GM12878 (cell line): ENCODE measurements at regions not wholly inside any gene's neighbourhood (a gene's known extent, or its start where the extent isn't known, plus 50 kb on each side); places are given as distances from the start of the nearest gene placed in this dataset.

ENCODE experiments used
- ATAC-seq: fragments of 200-7000 bp; cut with Tn5 transposase; 3 replicates; pipeline ENCODE4 v1.9.1; 2020; ENCODE audit warnings: mild to moderate bottlenecking, moderate library complexity
- BruUV-seq: library from RNA; stranded (reverse); fragments of 400-500 nt; replicated peaks from 2 replicates; lab custom pipeline; 2021; lab: Mats Ljungman, UMichigan
- CTCF ChIA-PET: fragments of 300-600 bp; sonication (Branson Sonifier 250); formaldehyde crosslinking; extraction: SDS; loops from one replicate; lab custom pipeline; 2021; ENCODE audit warnings: inconsistent platforms; lab: Yijun Ruan, JAX
- POLR2A ChIA-PET: fragments of 350-600 bp; formaldehyde crosslinking; extraction: SDS; loops from one replicate; lab custom pipeline; 2021; ENCODE audit warnings: inconsistent platforms; lab: Charles Lee
- RAD21 ChIA-PET: fragments of 300-600 bp; sonication (Branson Sonifier 250); formaldehyde crosslinking; loops from one replicate; lab custom pipeline; 2023; ENCODE audit warnings: antibody characterized with exemption; ENCODE audit not compliant: unreplicated experiment; lab: Charles Lee
- SMC1A ChIA-PET: fragments of 300-600 bp; sonication (Branson Sonifier 250); formaldehyde crosslinking; loops from one replicate; lab custom pipeline; 2023; ENCODE audit not compliant: unreplicated experiment, uncharacterized antibody; lab: Charles Lee
- DNase-seq: peaks from one replicate; pipeline ENCODE4 v3.0.0-alpha.2; 2011; ENCODE audit warnings: low read depth, low spot score
- FAIRE-seq: peaks from 3 replicates; lab custom pipeline; 2011; peaks lifted over from hg19 to GRCh38; lab: Jason Lieb, UNC
- H2AFZ ChIP-seq: 2 replicates; pipeline ENCODE4 v1.6.0; 2011; ENCODE audit warnings: low read depth, low read length, control low read depth; ENCODE audit not compliant: control insufficient read depth
- H3K27ac ChIP-seq: 2 replicates; pipeline ENCODE4 v1.5.1; 2011; ENCODE audit warnings: control low read depth; ENCODE audit not compliant: control insufficient read depth, insufficient read depth
- H3K27me3 ChIP-seq, 2 experiments: replicated peaks in 1 of 2; 2 replicates each; pipeline versions ENCODE4 v1.6.0 to v1.6.1; 2011; ENCODE audit warnings: low read length in 1 of 2; ENCODE audit not compliant: control insufficient read depth in 2 of 2, insufficient read depth in 2 of 2
- H3K36me3 ChIP-seq, 2 experiments: 2 replicates each; pipeline ENCODE4 v1.5.1; 2011; ENCODE audit warnings: low read length in 1 of 2; ENCODE audit not compliant: control insufficient read depth in 2 of 2, insufficient read depth in 2 of 2
- H3K4me1 ChIP-seq: 2 replicates; pipeline ENCODE4 v1.6.1; 2011; ENCODE audit warnings: mild to moderate bottlenecking, low read length, moderate library complexity, mixed read lengths; ENCODE audit not compliant: control insufficient read depth, insufficient read depth
- H3K4me2 ChIP-seq: 2 replicates; pipeline ENCODE4 v1.6.0; 2011; ENCODE audit warnings: control low read depth; ENCODE audit not compliant: control insufficient read depth, insufficient read depth
- H3K4me3 ChIP-seq: fragments of 200-600 bp; sonication (generic); 2 replicates; pipeline ENCODE4 v1.5.1; 2016
- H3K79me2 ChIP-seq: 2 replicates; pipeline ENCODE4 v1.6.0; 2011; ENCODE audit warnings: low read length; ENCODE audit not compliant: control insufficient read depth, insufficient read depth
- H3K9ac ChIP-seq: 2 replicates; pipeline ENCODE4 v1.8.0; 2011; ENCODE audit warnings: low read length, control low read depth, mixed read lengths; ENCODE audit not compliant: control insufficient read depth, insufficient read depth
- H3K9me3 ChIP-seq: replicated peaks from 3 replicates; pipeline ENCODE4 v1.5.1; 2011; ENCODE audit warnings: mild to moderate bottlenecking, low read length; ENCODE audit not compliant: control insufficient read depth, insufficient read depth
- H4K20me1 ChIP-seq: 2 replicates; pipeline ENCODE4 v1.6.0; 2011; ENCODE audit not compliant: control insufficient read depth, insufficient read depth
- EZH2 ChIP-seq: IDR thresholded peaks from 2 replicates; pipeline ENCODE4 v1.6.1; 2012; ENCODE audit warnings: low read depth, mild to moderate bottlenecking, control low read depth, inconsistent platforms, low read length, borderline replicate concordance; ENCODE audit not compliant: control insufficient read depth
- HCFC1 ChIP-seq: fragments of 150-350 bp; IDR thresholded peaks from 2 replicates; pipeline ENCODE4 v1.6.1; 2014; ENCODE audit warnings: low read length
- NR2F1 ChIP-seq: fragments of 450-650 bp; conservative IDR thresholded peaks from 2 replicates; pipeline ENCODE4 v1.6.1; 2017; ENCODE audit warnings: mild to moderate bottlenecking
- PAX8 ChIP-seq: fragments of 450-650 bp; IDR thresholded peaks from 2 replicates; pipeline ENCODE4 v1.6.1; 2017; ENCODE audit warnings: mild to moderate bottlenecking, moderate library complexity
- SIN3A ChIP-seq: IDR thresholded peaks from 2 replicates; pipeline ENCODE4 v1.6.1; 2012; ENCODE audit warnings: low read depth, low read length, improper control_type of control experiment
- STAT1 ChIP-seq: fragments of 450-650 bp; conservative IDR thresholded peaks from 2 replicates; pipeline ENCODE4 v1.6.1; 2014; ENCODE audit warnings: antibody characterized with exemption, mild to moderate bottlenecking
- SUPT20H ChIP-seq: IDR thresholded peaks from 2 replicates; pipeline ENCODE4 v1.6.1; 2011; ENCODE audit warnings: low read depth, mild to moderate bottlenecking, low read length, moderate library complexity, borderline replicate concordance; ENCODE audit not compliant: control insufficient read depth
- TAF1 ChIP-seq: IDR thresholded peaks from 2 replicates; pipeline ENCODE4 v1.6.1; 2011; ENCODE audit warnings: mild to moderate bottlenecking, low read depth, low read length, borderline replicate concordance
- ZNF622 ChIP-seq: fragments of 450-650 bp; IDR thresholded peaks from 2 replicates; pipeline ENCODE4 v1.6.1; 2017; ENCODE audit warnings: mild to moderate bottlenecking, inconsistent platforms
- ZSCAN29 ChIP-seq: fragments of 450-650 bp; IDR thresholded peaks from 2 replicates; pipeline ENCODE4 v1.6.1; 2017; ENCODE audit warnings: mild to moderate bottlenecking, moderate library complexity
- WGBS: methylation state at CpG from one replicate; pipeline ENCODE4 v1.1.6; 2016; ENCODE audit warnings: low lambda C conversion rate; ENCODE audit not compliant: insufficient replicate concordance, insufficient coverage; ENCODE audit errors: missing lambda C conversion rate; 5-methylcytosine and 5-hydroxymethylcytosine counted together
- in situ Hi-C: fragments of 300-500 bp; cut with MboI; formaldehyde crosslinking; loops from 9 replicates; pipeline ENCODE4 v1.14.3; 2018; ENCODE audit warnings: mixed read lengths
- intact Hi-C: fragments of 100-400 bp; cut with micrococcal nuclease; formaldehyde crosslinking; loops from one replicate; pipeline ENCODE4 v1.14.2; 2022; ENCODE audit not compliant: unreplicated experiment

GRCh38 chr13:107407074-107407473 is 808.3 kb downstream of the LIG4 start:
- H3K27me3 ChIP-seq, result no peaks in the 10 kb centered on the region
- no peaks in the 10 kb centered on the region for H3K9me3 ChIP-seq
- DNase-seq (no peak), FAIRE-seq (no peak), ATAC-seq (no peak)
- no peak overlapping the region for H3K4me2 ChIP-seq
- H4K20me1 ChIP-seq, result no peaks in the 10 kb centered on the region
- in situ Hi-C loops (no loop called here), intact Hi-C loops (no loop called here)
- ChIA-PET POLR2A (no interaction called here), RAD21 (no interaction called here), CTCF (no interaction called here), SMC1A (interaction anchor here (0.9 kb wide), 1 partner anchor 21 kb away, joined by 3 read pairs; no protein-coding TSS in a partner anchor)
- no peak overlapping the region for H3K27ac ChIP-seq
- H3K4me1 ChIP-seq, result no peaks in the 10 kb centered on the region
- H2AFZ ChIP-seq, result no peak overlapping the region
- 27% methylated on average over 3 of the region's 3 CpGs for WGBS
- no TSS peak for BruUV-seq
- H3K9ac ChIP-seq, result no peak overlapping the region
- H3K4me3 ChIP-seq, result no peak overlapping the region
- H3K79me2 ChIP-seq, result no peaks in the 10 kb centered on the region
- TF ChIP-seq ZNF622 (no peak), TAF1 (no peak), NR2F1 (no peak), EZH2 (no peak), ZSCAN29 (no peak), STAT1 (no peak), SUPT20H (no peak), PAX8 (no peak), HCFC1 (no peak), SIN3A (no peak)
- H3K36me3 ChIP-seq, result no peaks in the 10 kb centered on the region
